K562 (cell line): ENCODE measurements at regions not wholly inside any gene's neighbourhood (a gene's known extent, or its start where the extent isn't known, plus 50 kb on each side); places are given as distances from the start of the nearest gene placed in this dataset.

ENCODE experiments used
- ATAC-seq: fragments of 200-7000 bp; cut with Tn5 transposase; 3 replicates; pipeline ENCODE4 v1.9.1; 2020; ENCODE audit warnings: moderate library complexity
- BruUV-seq: library from RNA; stranded (reverse); fragments of 400-500 nt; replicated peaks from 2 replicates; lab custom pipeline; 2021; lab: Mats Ljungman, UMichigan
- CTCF ChIA-PET: fragments of 300-600 bp; formaldehyde crosslinking; extraction: SDS; loops from one replicate; lab custom pipeline; 2021; ENCODE audit warnings: low intra/inter-chr PET ratio; lab: Yijun Ruan, JAX
- POLR2A ChIA-PET: fragments of 300-600, 350-650 bp; sonication (Branson Sonifier 250); formaldehyde crosslinking; extraction: SDS; loops from one replicate; lab custom pipeline; 2021; ENCODE audit warnings: antibody characterized with exemption, inconsistent platforms; lab: Yijun Ruan, JAX
- DNase-seq, 4 experiments: peaks; one replicate each; pipeline versions ENCODE4 v3.0.0 to v3.0.0-alpha.2; 2011 to 2018; ENCODE audit warnings: low spot score in 3 of 4, mixed read lengths in 3 of 4; ENCODE audit errors: extremely low read depth in 1 of 4
- FAIRE-seq: peaks from 2 replicates; lab custom pipeline; 2011; peaks lifted over from hg19 to GRCh38; lab: Jason Lieb, UNC
- H2AFZ ChIP-seq: 2 replicates; pipeline ENCODE4 v1.6.0; 2011; ENCODE audit warnings: low read depth, low read length, control low read depth, inconsistent platforms
- H3K27ac ChIP-seq: fragments of 200-600 bp; 3 replicates; pipeline ENCODE4 v1.8.0; 2011; ENCODE audit warnings: low read depth, mild to moderate bottlenecking, control low read depth, inconsistent platforms, low read length, moderate library complexity, mixed read lengths; ENCODE audit errors: extremely low read depth
- H3K27me3 ChIP-seq, 2 experiments: fragments of 300-600 bp in 1 of 2; 2 replicates in 1 of 2; 3 replicates in 1 of 2; pipeline versions ENCODE4 v1.6.0 to v1.8.0; 2011; ENCODE audit warnings: inconsistent platforms in 2 of 2, low read length in 2 of 2, mild to moderate bottlenecking in 1 of 2, mixed read lengths in 1 of 2, moderate library complexity in 1 of 2; ENCODE audit not compliant: control insufficient read depth in 2 of 2, insufficient read depth in 2 of 2
- H3K36me3 ChIP-seq: fragments of 300-600 bp; 3 replicates; pipeline ENCODE4 v1.8.0; 2011; ENCODE audit warnings: mild to moderate bottlenecking, low read length, inconsistent platforms; ENCODE audit not compliant: control insufficient read depth, insufficient read depth
- H3K4me1 ChIP-seq, 2 experiments: fragments of 200-600 bp in 1 of 2; replicated peaks in 1 of 2; 2 replicates in 1 of 2; 3 replicates in 1 of 2; pipeline versions ENCODE4 v1.5.1 to v1.8.0; 2011; ENCODE audit warnings: inconsistent platforms in 2 of 2, low read length in 2 of 2, mild to moderate bottlenecking in 1 of 2, mixed read lengths in 1 of 2, moderate library complexity in 1 of 2; ENCODE audit not compliant: control insufficient read depth in 2 of 2, insufficient read depth in 2 of 2
- H3K4me2 ChIP-seq: 2 replicates; pipeline ENCODE4 v1.6.1; 2011; ENCODE audit warnings: low read length, control low read depth, inconsistent platforms, mixed read lengths; ENCODE audit not compliant: insufficient read depth
- H3K4me3 ChIP-seq: fragments of 200-600 bp; sonication (generic), shearing (Covaris generic); 2 replicates; pipeline ENCODE4 v1.5.1; 2016; ENCODE audit warnings: control low read depth, inconsistent platforms
- H3K79me2 ChIP-seq: fragments of 200-600 bp; 3 replicates; pipeline ENCODE4 v1.8.0; 2011; ENCODE audit warnings: low read length, inconsistent platforms; ENCODE audit not compliant: control insufficient read depth, insufficient read depth
- H3K9ac ChIP-seq, 2 experiments: 2 replicates each; pipeline versions ENCODE4 v1.6.0 to v1.6.1; 2011; ENCODE audit warnings: low read depth in 2 of 2, low read length in 2 of 2, control low read depth in 1 of 2, inconsistent platforms in 1 of 2, mild to moderate bottlenecking in 1 of 2, mixed read lengths in 1 of 2; ENCODE audit not compliant: insufficient read depth in 1 of 2
- H3K9me1 ChIP-seq: one replicate; pipeline ENCODE4 v1.6.0; 2011; ENCODE audit warnings: inconsistent platforms, mild to moderate bottlenecking, low read length, moderate library complexity; ENCODE audit not compliant: control insufficient read depth, insufficient read depth
- H3K9me3 ChIP-seq: replicated peaks from 2 replicates; pipeline ENCODE4 v1.5.1; 2011; ENCODE audit warnings: low read depth, low read length, inconsistent platforms; ENCODE audit not compliant: control insufficient read depth, insufficient read depth
- H4K20me1 ChIP-seq: replicated peaks from 2 replicates; pipeline ENCODE4 v1.6.1; 2011; ENCODE audit warnings: low read length, inconsistent platforms, mixed read lengths; ENCODE audit not compliant: control insufficient read depth, insufficient read depth
- E2F3 ChIP-seq: fragments of 250-450 bp; sonication (Bioruptor Pico); IDR thresholded peaks from 2 replicates; pipeline ENCODE4 v1.4.0; 2020; ENCODE audit warnings: mild to moderate bottlenecking
- LEF1 ChIP-seq: fragments of 450-650 bp; IDR thresholded peaks from 2 replicates; pipeline ENCODE4 v1.6.1; 2016; ENCODE audit warnings: mild to moderate bottlenecking
- NEUROD1 ChIP-seq: fragments of 150-350 bp; IDR thresholded peaks from 2 replicates; pipeline ENCODE4 v1.6.1; 2014; ENCODE audit warnings: borderline replicate concordance, low read length, low read depth; ENCODE audit not compliant: partially characterized antibody
- RCOR1 ChIP-seq, 2 experiments: IDR thresholded peaks; 2 replicates each; pipeline ENCODE4 v1.6.1; 2012; ENCODE audit warnings: low read depth in 2 of 2, low read length in 2 of 2, borderline replicate concordance in 1 of 2, improper control_type of control experiment in 1 of 2
- STAG1 ChIP-seq: sonication (generic); formaldehyde crosslinking; IDR thresholded peaks from 2 replicates; pipeline ENCODE4 v1.5.0; 2020; ENCODE audit warnings: missing genetic modification reagents, borderline replicate concordance
- ZNF778 ChIP-seq: fragments of 450-650 bp; formaldehyde crosslinking; IDR thresholded peaks from 2 replicates; pipeline ENCODE4 v1.4.0; 2020; ENCODE audit warnings: mild to moderate bottlenecking, moderate library complexity
- WGBS: fragments of 100-300 bp; shearing (Covaris generic); methylation state at CpG from one replicate; pipeline ENCODE4 v1.1.6; 2016; ENCODE audit warnings: low coverage, mixed read lengths; ENCODE audit not compliant: insufficient coverage; ENCODE audit errors: missing lambda C conversion rate; 5-methylcytosine and 5-hydroxymethylcytosine counted together
- in situ Hi-C: fragments of 300-500 bp; cut with MboI; formaldehyde crosslinking; loops from 4 replicates; pipeline ENCODE4 v1.15.0; 2018; ENCODE audit warnings: inconsistent platforms, mixed read lengths
- intact Hi-C: fragments of 100-400 bp; cut with micrococcal nuclease; formaldehyde crosslinking; loops from 2 replicates; pipeline ENCODE4 v1.14.2; 2022
- TF ChIP-seq, protein P1 (sequence below): IDR thresholded peaks from 2 replicates; pipeline ENCODE4 v1.6.1; 2014; ENCODE audit warnings: antibody characterized with exemption
- TF ChIP-seq, protein P2 (sequence below): fragments of 250-450 bp; sonication (Bioruptor Pico); IDR thresholded peaks from 2 replicates; pipeline ENCODE4 v1.6.1; 2021; ENCODE audit warnings: mild to moderate bottlenecking
- TF ChIP-seq, protein P3 (sequence below): sonication (generic); formaldehyde crosslinking; IDR thresholded peaks from 2 replicates; pipeline ENCODE4 v1.8.1; 2022; ENCODE audit warnings: missing genetic modification reagents
- TF ChIP-seq, protein P4 (sequence below), 2 experiments: fragments of 450-650 bp; conservative IDR thresholded peaks; 2 replicates each; pipeline ENCODE4 v1.6.1; 2017; ENCODE audit warnings: mild to moderate bottlenecking in 2 of 2, moderate library complexity in 2 of 2
- TF ChIP-seq, protein P5 (sequence below): sonication (generic); formaldehyde crosslinking; IDR thresholded peaks from 2 replicates; pipeline ENCODE4 v1.8.1; 2023; ENCODE audit warnings: mild to moderate bottlenecking, missing genetic modification reagents

DNA sequence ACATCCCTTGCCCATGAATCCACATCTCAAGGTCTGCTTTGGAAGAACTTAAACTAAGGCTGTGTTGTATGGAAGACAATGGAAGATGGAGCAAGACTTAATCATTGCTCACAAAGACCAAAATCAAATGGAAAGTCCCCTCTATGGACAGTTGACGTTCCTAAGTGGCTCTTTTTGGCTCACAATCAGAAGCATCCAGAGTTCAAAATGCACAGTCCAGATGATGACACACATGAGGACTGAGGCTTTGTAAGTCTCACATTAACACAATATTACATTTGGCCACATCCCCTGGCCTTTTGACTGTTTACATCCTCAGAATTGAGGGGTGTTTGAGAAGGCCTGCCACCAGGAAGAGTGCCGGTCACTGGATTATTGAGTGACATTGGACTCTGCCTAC is 122.3 kb upstream of the CPM start (continued):
- no peak for TF ChIP-seq ZNF778 (CRISPR knock-in tag)
- TF ChIP-seq, protein P1, sequence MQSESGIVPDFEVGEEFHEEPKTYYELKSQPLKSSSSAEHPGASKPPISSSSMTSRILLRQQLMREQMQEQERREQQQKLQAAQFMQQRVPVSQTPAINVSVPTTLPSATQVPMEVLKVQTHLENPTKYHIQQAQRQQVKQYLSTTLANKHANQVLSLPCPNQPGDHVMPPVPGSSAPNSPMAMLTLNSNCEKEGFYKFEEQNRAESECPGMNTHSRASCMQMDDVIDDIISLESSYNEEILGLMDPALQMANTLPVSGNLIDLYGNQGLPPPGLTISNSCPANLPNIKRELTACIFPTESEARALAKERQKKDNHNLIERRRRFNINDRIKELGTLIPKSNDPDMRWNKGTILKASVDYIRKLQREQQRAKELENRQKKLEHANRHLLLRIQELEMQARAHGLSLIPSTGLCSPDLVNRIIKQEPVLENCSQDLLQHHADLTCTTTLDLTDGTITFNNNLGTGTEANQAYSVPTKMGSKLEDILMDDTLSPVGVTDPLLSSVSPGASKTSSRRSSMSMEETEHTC = no peak

DNA sequence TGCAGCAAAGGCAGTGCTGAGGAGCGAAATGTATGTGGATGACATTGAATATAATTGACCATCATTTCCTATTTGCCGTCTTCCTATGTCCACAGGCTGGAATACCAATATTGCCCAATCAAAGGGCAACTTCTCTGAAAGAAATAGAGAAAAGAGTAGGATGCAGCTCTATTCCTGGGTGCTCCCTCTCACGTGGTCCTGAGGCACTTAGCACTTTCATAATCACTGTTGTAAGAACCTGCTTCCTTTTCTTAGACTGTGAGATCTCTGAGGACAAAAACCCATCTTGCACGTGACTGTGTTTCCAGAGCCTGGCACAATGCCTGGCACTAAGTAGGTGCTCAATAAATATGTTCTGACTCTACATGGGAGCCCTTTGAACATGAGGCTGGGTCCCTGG is 122.7 kb upstream of the CPM start:
- no peak for FAIRE-seq

More for the DNA sequence above, 122.7 kb upstream of the CPM start:
- Histone ChIP-seq H3K9ac (no peak overlapping the region), H3K4me2 (no peak overlapping the region), H2AFZ (no peak overlapping the region), H3K4me1 (no peaks in the 10 kb centered on the region; a peak in 1 of 5 replicates), H3K9me1 (no peaks in the 10 kb centered on the region), H3K36me3 (no peaks in the 10 kb centered on the region), H4K20me1 (no peaks in the 10 kb centered on the region; the same call in 1 of the 2 replicates), H3K9me3 (no peaks in the 10 kb centered on the region), H3K27ac (no peak overlapping the region), H3K4me3 (no peak overlapping the region), H3K27me3 (peaks cover 5 to 8% of the 10 kb centered on the region in 2 experiments; a peak in 3 of 5 replicates), H3K79me2 (no peaks in the 10 kb centered on the region)
- intact Hi-C loops = no loop called here
- ChIA-PET CTCF (no interaction called here), POLR2A (no interaction called here)
- no TSS peak for BruUV-seq
- 0% methylated on average over 4 of the region's 4 CpGs for WGBS
- in situ Hi-C loops = loop anchor here (25.0 kb wide), 1 partner anchor 193 kb away; no protein-coding TSS in a partner anchor
- ATAC-seq (no peak), DNase-seq (no peak)
- TF ChIP-seq E2F3 (CRISPR knock-in tag) = no peak
- TF ChIP-seq, protein P2, sequence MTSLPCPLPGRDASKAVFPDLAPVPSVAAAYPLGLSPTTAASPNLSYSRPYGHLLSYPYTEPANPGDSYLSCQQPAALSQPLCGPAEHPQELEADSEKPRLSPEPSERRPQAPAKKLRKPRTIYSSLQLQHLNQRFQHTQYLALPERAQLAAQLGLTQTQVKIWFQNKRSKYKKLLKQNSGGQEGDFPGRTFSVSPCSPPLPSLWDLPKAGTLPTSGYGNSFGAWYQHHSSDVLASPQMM = no peak
- no peak for TF ChIP-seq LEF1
- no peak for TF ChIP-seq STAG1 (CRISPR knock-in tag)
- TF ChIP-seq, protein P3, sequence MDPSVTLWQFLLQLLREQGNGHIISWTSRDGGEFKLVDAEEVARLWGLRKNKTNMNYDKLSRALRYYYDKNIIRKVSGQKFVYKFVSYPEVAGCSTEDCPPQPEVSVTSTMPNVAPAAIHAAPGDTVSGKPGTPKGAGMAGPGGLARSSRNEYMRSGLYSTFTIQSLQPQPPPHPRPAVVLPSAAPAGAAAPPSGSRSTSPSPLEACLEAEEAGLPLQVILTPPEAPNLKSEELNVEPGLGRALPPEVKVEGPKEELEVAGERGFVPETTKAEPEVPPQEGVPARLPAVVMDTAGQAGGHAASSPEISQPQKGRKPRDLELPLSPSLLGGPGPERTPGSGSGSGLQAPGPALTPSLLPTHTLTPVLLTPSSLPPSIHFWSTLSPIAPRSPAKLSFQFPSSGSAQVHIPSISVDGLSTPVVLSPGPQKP (CRISPR knock-in tag) = no peak
- no peak for TF ChIP-seq NEUROD1
- TF ChIP-seq, protein P4, sequence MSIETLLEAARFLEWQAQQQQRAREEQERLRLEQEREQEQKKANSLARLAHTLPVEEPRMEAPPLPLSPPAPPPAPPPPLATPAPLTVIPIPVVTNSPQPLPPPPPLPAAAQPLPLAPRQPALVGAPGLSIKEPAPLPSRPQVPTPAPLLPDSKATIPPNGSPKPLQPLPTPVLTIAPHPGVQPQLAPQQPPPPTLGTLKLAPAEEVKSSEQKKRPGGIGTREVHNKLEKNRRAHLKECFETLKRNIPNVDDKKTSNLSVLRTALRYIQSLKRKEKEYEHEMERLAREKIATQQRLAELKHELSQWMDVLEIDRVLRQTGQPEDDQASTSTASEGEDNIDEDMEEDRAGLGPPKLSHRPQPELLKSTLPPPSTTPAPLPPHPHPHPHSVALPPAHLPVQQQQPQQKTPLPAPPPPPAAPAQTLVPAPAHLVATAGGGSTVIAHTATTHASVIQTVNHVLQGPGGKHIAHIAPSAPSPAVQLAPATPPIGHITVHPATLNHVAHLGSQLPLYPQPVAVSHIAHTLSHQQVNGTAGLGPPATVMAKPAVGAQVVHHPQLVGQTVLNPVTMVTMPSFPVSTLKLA (conservative IDR thresholded peaks at IDR 0.05) = no peak
- TF ChIP-seq, protein P5, sequence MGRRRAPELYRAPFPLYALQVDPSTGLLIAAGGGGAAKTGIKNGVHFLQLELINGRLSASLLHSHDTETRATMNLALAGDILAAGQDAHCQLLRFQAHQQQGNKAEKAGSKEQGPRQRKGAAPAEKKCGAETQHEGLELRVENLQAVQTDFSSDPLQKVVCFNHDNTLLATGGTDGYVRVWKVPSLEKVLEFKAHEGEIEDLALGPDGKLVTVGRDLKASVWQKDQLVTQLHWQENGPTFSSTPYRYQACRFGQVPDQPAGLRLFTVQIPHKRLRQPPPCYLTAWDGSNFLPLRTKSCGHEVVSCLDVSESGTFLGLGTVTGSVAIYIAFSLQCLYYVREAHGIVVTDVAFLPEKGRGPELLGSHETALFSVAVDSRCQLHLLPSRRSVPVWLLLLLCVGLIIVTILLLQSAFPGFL (CRISPR knock-in tag) = no peak
- TF ChIP-seq RCOR1 (IDR thresholded peaks at IDR 0.05; ENCODE audit: borderline replicate concordance in 1 of 2, low read depth in 2 of 2, low read length in 2 of 2) = no peak
